GM21529 (cell line): ENCODE measurements at regions not wholly inside any gene's neighbourhood (a gene's known extent, or its start where the extent isn't known, plus 50 kb on each side); places are given as distances from the start of the nearest gene placed in this dataset.

Experiments
- ATAC-seq: cut with Tn5 transposase; IDR thresholded peaks from one replicate; pipeline ENCODE4 v1.9.1; 2021; ENCODE audit not compliant: unreplicated experiment

- no peak for ATAC-seq
Measured at GRCh38 chr7:17227766-17228490, 70.5 kb upstream of the AHR start.

GRCh38 chr7:17229228-17229627 is 69.2 kb upstream of the AHR start:
- no peak for ATAC-seq

- ATAC-seq: no peak
Measured at GRCh38 chr7:17230099-17230807, 68.2 kb upstream of the AHR start.

- no peak for ATAC-seq
Measured at GRCh38 chr7:17233603-17234002, 64.8 kb upstream of the AHR start.

- peak; percentile 37 for ATAC-seq
Measured at GRCh38 chr7:17234030-17234397, 64.4 kb upstream of the AHR start.

- peak; percentile 99 for ATAC-seq
Measured at GRCh38 chr7:17234398-17235031, 63.9 kb upstream of the AHR start.

- no peak for ATAC-seq
Measured at GRCh38 chr7:17236171-17236570, 62.3 kb upstream of the AHR start.

GRCh38 chr7:17236603-17237002 is 61.8 kb upstream of the AHR start:
- no peak for ATAC-seq

- no peak for ATAC-seq
Measured at GRCh38 chr7:17239046-17239445, 59.4 kb upstream of the AHR start.

GRCh38 chr7:17239683-17240521 is 58.5 kb upstream of the AHR start:
- ATAC-seq: no peak

GRCh38 chr7:17242504-17242903 is 55.9 kb upstream of the AHR start:
- ATAC-seq: no peak

GRCh38 chr7:17244786-17245185 is 53.7 kb upstream of the AHR start:
- no peak for ATAC-seq

- ATAC-seq: no peak
Measured at GRCh38 chr7:17247357-17247756, 51.1 kb upstream of the AHR start.

- no peak for ATAC-seq
Measured at GRCh38 chr7:17248527-17248926, 49.9 kb upstream of the AHR start.
